ENCODE measurements at regions not wholly inside any gene's neighbourhood (a gene's known extent, or its start where the extent isn't known, plus 50 kb on each side); places are given as distances from the start of the nearest gene placed in this dataset.

- H3K23ac ChIP-seq (ENCODE audit: insufficient read length) = no peak overlapping the region
These were observed 62.0 kb upstream of the PHACTR2 start for GRCh38 chr6:143615785-143616184.

More at GRCh38 chr6:143615785-143616184, 62.0 kb upstream of the PHACTR2 start:
- Histone ChIP-seq H3K4me1 (replicated peaks in 1 of 4; ENCODE audit: control insufficient read depth in 3 of 4, insufficient read depth in 4 of 4, low read length in 3 of 4) (no peaks in the 10 kb centered on the region; a peak in 1 of 7 replicates), H3K79me1 (ENCODE audit: low read depth, low read length) (no peaks in the 10 kb centered on the region; the same call in 1 of the 2 replicates), H2BK20ac (ENCODE audit: low read length) (no peak overlapping the region), H3K36me3 (ENCODE audit: control insufficient read depth in 2 of 4, insufficient read depth in 4 of 4, low read length in 3 of 4) (no peaks in the 10 kb centered on the region), H4K91ac (replicated peaks; ENCODE audit: insufficient read length, low read length) (no peak overlapping the region), H4K20me1 (replicated peaks in 1 of 2; ENCODE audit: control insufficient read depth in 1 of 2, insufficient read depth in 2 of 2, low read length in 2 of 2) (no peaks in the 10 kb centered on the region), H2BK5ac (ENCODE audit: low read depth, low read length) (no peak overlapping the region), H3K4me3 (ENCODE audit: extremely low read depth in 1 of 4, insufficient read depth in 2 of 4, low read depth in 3 of 4, low read length in 4 of 4) (no peak overlapping the region), H3K23me2 (ENCODE audit: low read depth, low read length) (no peaks in the 10 kb centered on the region), H4K8ac (ENCODE audit: extremely low read depth, insufficient read depth, low read length) (no peak overlapping the region), H2BK120ac (replicated peaks; ENCODE audit: low read depth, low read length) (no peak overlapping the region), H2BK15ac (ENCODE audit: low read length) (no peak overlapping the region), H3K27ac (ENCODE audit: low read depth, low read length) (no peak overlapping the region), H2AK5ac (ENCODE audit: low read depth, low read length) (no peak overlapping the region), H3K18ac (ENCODE audit: extremely low read depth, low read length) (no peak overlapping the region), H2AFZ (ENCODE audit: low read length) (no peak overlapping the region), H3K4ac (replicated peaks; ENCODE audit: insufficient read length, low read depth, low read length) (no peak overlapping the region), H2BK12ac (ENCODE audit: low read depth, low read length) (no peak overlapping the region), H3K79me2 (ENCODE audit: control insufficient read depth in 1 of 2, insufficient read depth in 2 of 2, low read length in 2 of 2) (no peaks in the 10 kb centered on the region), H3K27me3 (replicated peaks in 1 of 4; ENCODE audit: control insufficient read depth in 3 of 4, extremely low read depth in 1 of 4, insufficient read depth in 3 of 4, low read length in 3 of 4) (no peaks in the 10 kb centered on the region), H3K9me3 (ENCODE audit: insufficient read depth in 2 of 2, low read depth in 1 of 2, low read length in 1 of 2) (no peaks in the 10 kb centered on the region), H3K9ac (replicated peaks in 1 of 4; ENCODE audit: extremely low read depth in 1 of 4, low read depth in 3 of 4, low read length in 3 of 4) (no peak overlapping the region), H3K4me2 (ENCODE audit: insufficient read depth in 1 of 2, low read depth in 2 of 2, low read length in 2 of 2) (no peak overlapping the region), H3K14ac (ENCODE audit: insufficient read length) (no peak overlapping the region), H3K56ac (replicated peaks; ENCODE audit: insufficient read length, low read depth, low read length) (no peak overlapping the region), H4K5ac (ENCODE audit: insufficient read length, low read depth, low read length) (no peak overlapping the region)
- FAIRE-seq = no peak
- POLR2A ChIA-PET (ENCODE audit: partially characterized antibody) = no interaction called here
- TF ChIP-seq POU5F1 (IDR thresholded peaks at IDR 0.05; ENCODE audit: low read depth, low read length) (no peak), CEBPB (IDR thresholded peaks at IDR 0.05; ENCODE audit: low read depth, low read length) (no peak), SIN3A (conservative IDR thresholded peaks at IDR 0.05 in 1 of 2, IDR thresholded peaks at IDR 0.05 in 1 of 2; ENCODE audit: low read depth in 1 of 2, low read length in 2 of 2) (no peak), ASH2L (IDR thresholded peaks at IDR 0.05; ENCODE audit: low read length) (no peak), CTCF (IDR thresholded peaks at IDR 0.05; ENCODE audit: control extremely low read depth in 1 of 3, insufficient read depth in 1 of 3, low read depth in 1 of 3, low read length in 3 of 3) (no peak), CHD2 (IDR thresholded peaks at IDR 0.05; ENCODE audit: low read length) (no peak)
- TF ChIP-seq, protein P1, sequence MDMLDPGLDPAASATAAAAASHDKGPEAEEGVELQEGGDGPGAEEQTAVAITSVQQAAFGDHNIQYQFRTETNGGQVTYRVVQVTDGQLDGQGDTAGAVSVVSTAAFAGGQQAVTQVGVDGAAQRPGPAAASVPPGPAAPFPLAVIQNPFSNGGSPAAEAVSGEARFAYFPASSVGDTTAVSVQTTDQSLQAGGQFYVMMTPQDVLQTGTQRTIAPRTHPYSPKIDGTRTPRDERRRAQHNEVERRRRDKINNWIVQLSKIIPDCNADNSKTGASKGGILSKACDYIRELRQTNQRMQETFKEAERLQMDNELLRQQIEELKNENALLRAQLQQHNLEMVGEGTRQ (IDR thresholded peaks at IDR 0.05; ENCODE audit: low read length) = no peak
- 100% methylated on average over 1 of the region's 1 CpG; no CpG with 5 or more reads in 1 of the 2 experiments for WGBS, 2 experiments (ENCODE audit: extremely low coverage in 1 of 2, insufficient coverage in 1 of 2, insufficient read length in 1 of 2, insufficient replicate concordance in 2 of 2, low coverage in 1 of 2, low lambda C conversion rate in 2 of 2, missing lambda C conversion rate in 1 of 2)
- no peak for DNase-seq (ENCODE audit: low read depth in 1 of 2, low spot score in 2 of 2)
- CTCF ChIA-PET (ENCODE audit: partially characterized antibody) = no interaction called here

Measured in H1 (cell line).